T1000 (cell line): ENCODE measurements at regions not wholly inside any gene's neighbourhood (a gene's known extent, or its start where the extent isn't known, plus 50 kb on each side); places are given as distances from the start of the nearest gene placed in this dataset.

Source experiments
- DNase-seq: peaks from one replicate; lab custom pipeline; 2025; ENCODE audit warnings: mixed read lengths; lab: John Stamatoyannopoulos, UW

DNA sequence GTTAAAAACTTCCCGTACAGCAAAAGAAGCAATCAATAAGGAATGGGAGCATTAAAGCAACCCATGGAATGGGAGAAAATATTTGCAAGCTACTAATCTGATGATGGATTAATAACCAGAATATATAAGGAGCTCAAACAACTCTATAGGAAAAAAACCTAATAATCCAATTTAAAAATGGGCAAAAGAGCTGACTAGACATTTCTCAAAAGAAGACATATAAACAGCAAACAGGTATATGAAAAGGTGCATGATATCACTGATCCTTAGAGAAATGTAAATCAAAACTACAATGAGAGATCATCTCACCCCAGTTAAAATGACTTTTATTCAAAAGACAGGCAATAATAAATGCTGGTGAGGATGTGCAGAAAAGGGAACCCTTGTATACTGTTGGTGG, 52.7 kb upstream of the POU1F1 start:
- DNase-seq = no peak
